Lung (tissue), 11 donors: ENCODE measurements at regions not wholly inside any gene's neighbourhood (a gene's known extent, or its start where the extent isn't known, plus 50 kb on each side); places are given as distances from the start of the nearest gene placed in this dataset.

Experiments
- ATAC-seq: fragments of 200-7000 bp; cut with Tn5 transposase; one replicate; pipeline ENCODE4 v1.9.1; 2020; ENCODE audit warnings: moderate number of reproducible peaks; ENCODE audit not compliant: insufficient read depth, low FRiP score
- DNase-seq, 3 donors: peaks; one replicate each; pipeline ENCODE4 v3.0.0-alpha.2; 2013 to 2017
- H3K27ac ChIP-seq, 2 donors: one replicate each; pipeline ENCODE4 v1.5.1; 2013; ENCODE audit warnings: mild to moderate bottlenecking in 2 of 2, moderate library complexity in 2 of 2, control low read depth in 1 of 2, inconsistent platforms in 1 of 2, low read depth in 1 of 2, low read length in 1 of 2
- H3K27me3 ChIP-seq, 3 donors: one replicate each; pipeline ENCODE4 v1.5.1; 2013; ENCODE audit warnings: low read length in 2 of 3; ENCODE audit not compliant: control insufficient read depth in 3 of 3, insufficient read depth in 3 of 3
- H3K36me3 ChIP-seq, 4 donors: one replicate each; pipeline ENCODE4 v1.5.1; 2013; ENCODE audit warnings: low read length in 4 of 4, mild to moderate bottlenecking in 1 of 4, moderate library complexity in 1 of 4; ENCODE audit not compliant: control insufficient read depth in 4 of 4, insufficient read depth in 4 of 4
- H3K4me1 ChIP-seq, 5 donors: one replicate each; pipeline ENCODE4 v1.5.1; 2013; ENCODE audit warnings: low read length in 5 of 5, mild to moderate bottlenecking in 2 of 5, moderate library complexity in 1 of 5; ENCODE audit not compliant: control insufficient read depth in 5 of 5, insufficient read depth in 5 of 5
- H3K4me3 ChIP-seq: one replicate; pipeline ENCODE4 v1.5.1; 2013; ENCODE audit warnings: mild to moderate bottlenecking, control low read depth, moderate library complexity
- H3K9ac ChIP-seq, 2 donors: one replicate each; pipeline ENCODE4 v1.5.1; 2013; ENCODE audit warnings: low read length in 2 of 2, control low read depth in 1 of 2; ENCODE audit not compliant: insufficient read depth in 1 of 2
- H3K9me3 ChIP-seq, 4 donors: one replicate each; pipeline ENCODE4 v1.5.1; 2013; ENCODE audit warnings: low read length in 3 of 4, mild to moderate bottlenecking in 1 of 4, moderate library complexity in 1 of 4; ENCODE audit not compliant: control insufficient read depth in 4 of 4, insufficient read depth in 3 of 4
- WGBS, 2 donors: extraction: QIAGEN DNeasy Blood & Tissue Kit; methylation state at CpG; one replicate each; pipeline ENCODE4 v1.1.7; 2013; 5-methylcytosine and 5-hydroxymethylcytosine counted together
- TF ChIP-seq, protein P1 (sequence below): IDR thresholded peaks from 2 replicates; pipeline ENCODE4 v1.5.1; 2012; ENCODE audit warnings: mild to moderate bottlenecking; ENCODE audit errors: control extremely low read depth, extremely low read depth
- donor health status: control.
- donor health status: control.
- donor health status: Bipolar disorder and iron deficiency.
- donor health status: healthy.
- donor health status: DM: yes; HTN: yes; CAD: no.

DNA sequence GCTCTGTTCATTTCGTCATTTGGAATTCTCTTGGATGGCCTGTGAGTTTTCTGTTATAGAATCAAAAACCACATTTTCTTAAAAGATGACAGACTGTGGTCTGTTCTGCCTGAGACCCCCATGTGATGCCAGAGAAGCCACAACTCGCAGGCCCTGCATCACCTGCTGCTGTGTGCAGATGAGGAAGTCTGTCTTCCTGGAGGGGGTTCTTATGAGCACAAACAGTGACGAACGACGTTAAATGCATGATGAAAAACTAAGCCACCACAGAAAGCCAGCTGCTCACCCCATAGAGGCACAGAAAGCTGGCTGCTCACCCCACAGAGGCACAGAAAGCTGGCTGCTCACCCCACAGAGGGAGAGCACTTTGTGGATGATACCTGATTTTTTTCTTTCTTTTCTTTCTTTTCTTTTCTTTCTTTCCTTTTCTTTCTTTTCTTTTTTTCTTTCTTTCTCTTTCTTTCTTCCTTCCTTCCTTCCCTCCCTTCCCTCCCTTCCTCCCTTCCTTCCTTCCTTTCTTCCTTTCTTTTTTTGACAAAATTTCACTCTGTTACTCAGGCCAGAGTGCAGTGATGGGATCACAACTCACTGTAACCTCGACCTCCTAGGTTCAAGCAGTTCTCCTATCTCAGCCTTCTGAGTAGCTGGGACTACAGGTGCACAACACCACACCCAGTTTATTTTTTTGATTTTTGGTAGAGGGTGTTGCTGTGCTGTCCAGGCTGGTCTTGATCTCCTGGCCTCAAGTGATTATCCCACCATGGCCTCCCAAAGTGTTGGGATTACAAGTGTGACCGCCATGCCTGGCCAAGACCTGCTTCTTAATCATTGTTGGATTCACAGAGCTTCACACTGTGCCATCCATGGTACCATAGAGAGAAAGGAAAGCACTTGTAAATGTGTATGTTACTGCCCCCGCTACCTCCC lies 1191.4 kb downstream of the UQCRFS1 start:
- H3K36me3 ChIP-seq, result no peaks in the 10 kb centered on the region
- DNase-seq (no peak), ATAC-seq (no peak)
- no peak overlapping the region for H3K4me3 ChIP-seq
- no peak overlapping the region for H3K27ac ChIP-seq
- no peak overlapping the region for H3K9ac ChIP-seq
- WGBS, 2 donors, result 52 to 54% methylated on average over 8 of the region's 8 CpGs
- H3K9me3 ChIP-seq, result peaks cover 0 to 3% (median 0%) of the 10 kb centered on the region in 4 donors
- peaks cover 0 to 4% (median 0%) of the 10 kb centered on the region in 3 donors for H3K27me3 ChIP-seq
- no peaks in the 10 kb centered on the region for H3K4me1 ChIP-seq
- TF ChIP-seq, protein P1, sequence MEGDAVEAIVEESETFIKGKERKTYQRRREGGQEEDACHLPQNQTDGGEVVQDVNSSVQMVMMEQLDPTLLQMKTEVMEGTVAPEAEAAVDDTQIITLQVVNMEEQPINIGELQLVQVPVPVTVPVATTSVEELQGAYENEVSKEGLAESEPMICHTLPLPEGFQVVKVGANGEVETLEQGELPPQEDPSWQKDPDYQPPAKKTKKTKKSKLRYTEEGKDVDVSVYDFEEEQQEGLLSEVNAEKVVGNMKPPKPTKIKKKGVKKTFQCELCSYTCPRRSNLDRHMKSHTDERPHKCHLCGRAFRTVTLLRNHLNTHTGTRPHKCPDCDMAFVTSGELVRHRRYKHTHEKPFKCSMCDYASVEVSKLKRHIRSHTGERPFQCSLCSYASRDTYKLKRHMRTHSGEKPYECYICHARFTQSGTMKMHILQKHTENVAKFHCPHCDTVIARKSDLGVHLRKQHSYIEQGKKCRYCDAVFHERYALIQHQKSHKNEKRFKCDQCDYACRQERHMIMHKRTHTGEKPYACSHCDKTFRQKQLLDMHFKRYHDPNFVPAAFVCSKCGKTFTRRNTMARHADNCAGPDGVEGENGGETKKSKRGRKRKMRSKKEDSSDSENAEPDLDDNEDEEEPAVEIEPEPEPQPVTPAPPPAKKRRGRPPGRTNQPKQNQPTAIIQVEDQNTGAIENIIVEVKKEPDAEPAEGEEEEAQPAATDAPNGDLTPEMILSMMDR, result no peak

DNA sequence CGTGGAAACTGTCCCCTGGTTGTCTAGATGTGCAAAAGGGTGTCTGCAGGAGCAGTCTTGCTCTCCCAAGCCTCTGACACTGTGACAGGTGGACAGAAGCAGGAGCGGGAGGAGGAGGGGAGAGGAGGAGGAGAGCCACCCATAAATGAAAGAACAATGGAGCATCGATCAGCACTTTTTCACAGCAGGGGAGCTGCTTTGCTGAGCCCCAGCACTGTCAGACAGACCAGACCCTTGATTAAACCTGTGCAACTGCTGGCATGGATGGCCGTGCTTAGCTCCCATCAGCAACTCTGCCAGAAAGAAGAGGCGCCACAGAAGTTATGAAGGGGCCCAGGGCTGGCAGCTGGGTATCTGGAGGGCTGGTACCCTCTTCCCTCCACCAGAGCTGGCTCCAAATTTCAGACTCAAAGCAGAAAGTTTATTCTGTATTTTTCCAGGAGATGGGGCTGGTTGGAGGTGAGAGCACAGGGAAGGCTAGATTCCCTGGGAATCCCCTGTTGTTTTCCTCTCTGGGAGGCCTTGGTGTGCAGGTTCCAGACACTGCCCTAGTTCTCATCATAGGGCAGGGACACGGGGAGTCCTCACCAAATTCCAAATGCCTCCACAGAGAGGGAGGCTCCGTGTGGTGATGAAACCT lies 1192.2 kb downstream of the UQCRFS1 start:
- H3K27me3 ChIP-seq, result peaks cover 0 to 4% (median 0%) of the 10 kb centered on the region in 3 donors
- ATAC-seq (no peak), DNase-seq (no peak)
- no peaks in the 10 kb centered on the region for H3K4me1 ChIP-seq
- no peak overlapping the region for H3K4me3 ChIP-seq
- no peak overlapping the region for H3K27ac ChIP-seq
- peaks cover 0 to 3% (median 0%) of the 10 kb centered on the region in 4 donors for H3K9me3 ChIP-seq
- no peak overlapping the region for H3K9ac ChIP-seq
- TF ChIP-seq, protein P1, result no peak
- no peaks in the 10 kb centered on the region for H3K36me3 ChIP-seq
- WGBS, 2 donors, result 55 to 63% methylated on average over 7 of the region's 7 CpGs

DNA sequence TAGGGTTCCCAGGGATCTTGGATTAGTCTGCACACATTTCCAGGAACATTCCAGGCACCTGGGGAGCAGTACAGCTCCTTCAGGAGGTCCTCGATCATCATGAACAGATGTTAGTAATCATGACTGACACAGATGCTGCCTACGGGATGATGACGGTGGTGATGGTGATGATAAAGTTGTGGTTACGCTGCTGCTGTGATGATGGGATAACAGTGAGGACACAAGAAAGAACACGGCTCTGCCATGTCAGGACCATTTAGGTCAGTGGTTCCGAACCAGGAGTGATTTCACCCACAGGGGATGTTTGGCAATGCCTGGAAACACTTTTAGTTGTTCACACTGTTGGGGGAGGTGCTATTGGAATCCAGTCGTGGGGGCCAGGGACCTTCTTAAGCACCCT lies 1193.0 kb downstream of the UQCRFS1 start:
- DNase-seq, result no peak
- Histone ChIP-seq H3K9me3 (peaks cover 0 to 3% (median 0%) of the 10 kb centered on the region in 4 donors), H3K27me3 (peaks cover 0 to 4% (median 0%) of the 10 kb centered on the region in 3 donors), H3K9ac (no peak overlapping the region), H3K4me1 (no peaks in the 10 kb centered on the region), H3K27ac (no peak overlapping the region), H3K4me3 (no peak overlapping the region), H3K36me3 (no peaks in the 10 kb centered on the region)
- no peak for ATAC-seq
- TF ChIP-seq, protein P1, result no peak
- 71 to 75% methylated on average over 7 of the region's 7 CpGs for WGBS, 2 donors
